HUDEP-2 (cell line): ENCODE measurements at regions not wholly inside any gene's neighbourhood (a gene's known extent, or its start where the extent isn't known, plus 50 kb on each side); places are given as distances from the start of the nearest gene placed in this dataset.

Experiments used
- DNase-seq, 76 experiments: peaks; one replicate each; lab custom pipeline; 2025; ENCODE audit not compliant: unreplicated experiment in 76 of 76; lab: John Stamatoyannopoulos, UW

DNA sequence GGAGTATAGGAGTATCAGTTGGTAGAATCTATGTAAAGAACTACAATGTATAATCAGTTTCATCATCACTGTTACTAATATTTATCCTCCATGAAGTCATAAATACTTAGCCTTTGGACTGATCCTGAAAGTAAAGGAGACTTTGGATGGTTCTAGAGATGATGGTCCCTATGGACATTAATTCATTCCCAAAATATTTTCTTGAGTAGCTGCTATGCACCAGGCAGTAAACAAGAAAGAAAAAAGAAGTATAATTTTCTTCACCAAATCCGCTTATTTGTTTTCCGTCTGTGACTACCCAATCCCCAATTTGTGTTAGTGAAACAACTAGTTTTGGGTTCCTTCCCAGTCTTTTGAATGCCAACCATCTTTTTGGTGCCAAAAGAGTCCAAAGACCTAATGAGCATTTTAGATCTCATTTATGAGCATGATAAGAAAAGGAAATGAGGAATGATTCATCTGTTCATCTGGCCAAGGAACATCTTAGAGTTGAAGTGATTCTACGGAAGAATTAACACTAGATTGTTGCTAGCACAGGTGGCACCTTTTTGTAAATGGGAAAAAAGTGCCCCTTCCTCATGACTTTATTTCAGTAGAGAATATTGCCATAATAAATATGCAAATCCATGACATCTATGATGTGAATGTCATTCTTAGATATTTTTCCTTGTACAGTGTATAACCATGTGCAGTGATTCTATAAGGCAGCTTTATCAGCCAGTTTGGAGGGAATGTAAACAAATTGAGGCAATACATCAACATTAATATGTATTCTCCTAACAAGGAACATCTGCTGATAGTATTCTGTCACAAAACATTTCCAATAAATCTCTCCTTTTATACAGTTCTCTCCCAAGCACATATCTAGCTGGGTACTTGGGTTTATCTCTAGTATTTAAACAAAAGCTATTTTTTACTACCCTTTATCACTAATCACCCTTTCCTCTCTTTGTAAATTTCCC is 85.1 kb upstream of the CCDC91 start:
- no peak for DNase-seq

- DNase-seq = no peak
These were observed 82.6 kb upstream of the CCDC91 start for GRCh38 chr12:28107679-28108078.

DNA sequence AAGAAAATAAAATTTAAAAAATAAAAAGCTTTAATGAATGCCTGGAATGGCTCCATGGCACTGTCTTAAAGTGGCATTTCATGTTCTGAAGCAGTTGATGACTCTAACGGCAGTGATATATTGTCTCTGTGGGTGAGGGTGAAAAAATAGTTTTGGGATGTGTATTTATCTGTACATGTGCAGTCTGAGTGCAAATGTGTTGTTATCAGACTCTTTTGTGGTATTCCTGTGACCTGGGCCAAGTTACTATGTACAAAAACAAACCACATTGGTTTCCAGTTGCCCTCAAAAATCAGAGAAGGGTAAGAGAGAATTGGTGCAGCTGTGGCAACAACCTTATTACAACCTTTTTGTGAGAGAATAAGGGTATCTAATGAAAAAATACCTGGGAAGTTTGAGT is 81.7 kb upstream of the CCDC91 start:
- peak in 21 of 76 experiments; percentile 3 to 72 (median 44) for DNase-seq

DNA sequence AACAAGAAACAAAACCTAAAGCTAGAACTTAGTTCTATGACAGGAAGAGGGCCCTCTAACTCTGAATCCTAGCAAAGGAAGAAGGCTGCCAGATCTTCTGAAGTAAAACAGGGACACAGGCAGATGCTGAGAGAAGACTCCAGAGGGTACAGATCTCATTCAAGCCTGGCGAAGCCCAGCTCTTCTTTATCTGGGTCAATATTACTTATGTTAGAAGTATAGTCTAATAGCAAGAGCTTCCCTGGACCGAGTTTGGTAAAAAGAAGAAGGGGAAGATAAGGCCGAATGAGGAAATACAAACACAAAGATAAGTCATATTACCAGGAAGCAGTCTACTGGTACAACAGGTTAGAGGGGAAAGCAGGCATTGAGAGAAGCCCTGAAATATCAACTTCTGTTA is 79.9 kb upstream of the CCDC91 start:
- DNase-seq = peak in 17 of 76 experiments; percentile 9 to 57 (median 31)

DNA sequence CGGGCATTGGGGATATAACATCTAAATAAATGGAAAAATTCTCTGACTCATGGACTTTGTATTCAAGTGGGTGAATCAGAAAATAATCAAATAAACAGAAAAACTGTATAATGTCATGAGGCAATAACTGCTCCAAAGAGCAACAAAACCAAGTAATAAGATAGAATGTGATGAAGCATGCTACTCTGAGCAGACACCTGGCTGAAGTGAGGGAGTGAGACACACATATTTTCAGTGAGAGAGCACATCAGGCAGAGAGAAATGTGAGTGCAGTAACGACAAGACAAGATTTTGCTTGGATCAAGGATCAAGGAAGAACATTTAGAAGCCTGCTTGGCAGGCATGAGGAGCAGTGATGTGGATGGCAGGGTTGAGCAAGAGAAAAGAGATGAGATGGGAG is 75.8 kb upstream of the CCDC91 start:
- no peak for DNase-seq

- no peak for DNase-seq
These were observed 68.8 kb upstream of the CCDC91 start for GRCh38 chr12:28121433-28121832.

DNA sequence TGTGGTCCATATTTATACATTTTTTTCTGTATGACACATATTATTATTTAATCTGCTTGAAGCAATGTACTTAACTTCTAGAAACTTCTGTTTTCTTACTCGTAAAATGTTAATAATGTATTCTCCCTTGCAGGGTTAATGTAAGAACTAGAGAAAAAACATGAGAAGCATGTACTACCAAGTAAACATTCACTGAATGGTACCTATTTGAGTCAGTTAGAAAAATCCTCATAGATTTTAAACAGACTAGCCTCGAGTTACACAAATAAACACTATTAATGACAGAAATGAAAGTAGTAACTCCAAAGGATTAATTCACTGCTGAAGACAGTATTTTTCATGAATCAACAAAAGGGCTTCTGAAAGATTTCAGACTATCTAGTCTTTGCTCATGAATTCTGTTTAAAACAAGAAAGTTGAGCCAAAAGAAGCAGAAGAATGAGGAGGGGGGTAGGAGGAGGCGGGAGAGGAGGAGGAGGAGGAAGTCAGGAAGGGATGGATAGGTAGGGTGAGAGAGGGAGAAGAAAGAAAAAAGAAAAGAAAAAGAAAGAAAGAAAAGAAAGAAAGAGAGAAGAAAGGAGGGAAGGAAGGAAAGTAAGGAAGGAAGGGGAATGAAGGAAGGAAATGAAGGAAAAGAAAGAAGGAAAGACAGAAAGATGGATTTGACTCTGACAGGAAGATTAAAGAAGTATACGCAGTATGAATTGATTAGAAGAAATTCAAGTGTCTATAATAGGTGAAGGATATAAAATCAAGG is 68.2 kb upstream of the CCDC91 start:
- no peak for DNase-seq

DNA sequence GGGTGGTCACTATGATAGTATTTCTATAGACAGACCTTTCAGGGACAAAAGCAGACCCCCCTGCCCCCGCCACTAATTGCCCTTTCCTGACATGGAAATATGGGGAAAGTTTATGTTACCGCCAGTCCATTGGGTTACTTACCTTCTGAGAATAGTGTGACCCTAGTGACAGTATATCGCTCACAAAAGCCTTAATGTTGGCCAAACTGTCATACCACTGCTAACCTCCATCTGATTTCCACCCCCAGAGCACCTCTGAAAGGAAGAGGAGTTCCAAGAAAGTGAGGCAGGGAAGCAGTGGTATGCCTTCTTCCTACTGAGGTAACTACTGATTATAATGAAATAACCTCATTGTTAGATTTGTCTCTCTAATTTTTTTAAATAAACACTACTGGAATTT is 67.5 kb upstream of the CCDC91 start:
- no peak for DNase-seq

- DNase-seq = no peak
These were observed 62.8 kb upstream of the CCDC91 start for GRCh38 chr12:28127455-28127854.

DNA sequence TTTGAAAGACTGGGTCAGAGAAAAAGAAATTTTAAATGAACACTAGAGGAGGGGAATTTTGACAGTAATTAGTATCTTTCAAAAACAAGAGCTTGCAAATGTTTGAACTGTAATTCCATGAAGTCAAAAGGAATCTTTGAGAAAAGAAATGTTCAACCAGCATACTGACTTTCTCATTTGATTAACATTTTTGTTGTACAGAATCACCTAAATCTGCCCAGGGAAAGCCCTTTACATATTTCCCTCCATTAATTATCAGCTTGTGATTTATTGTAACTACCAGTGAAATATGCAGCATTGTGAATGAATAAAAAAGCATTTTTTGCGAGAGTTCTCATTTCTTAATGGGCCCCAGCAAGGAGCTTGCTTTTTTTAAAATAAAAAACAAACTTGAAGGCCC is 61.2 kb upstream of the CCDC91 start:
- DNase-seq = no peak

- DNase-seq = no peak
These were observed 60.0 kb upstream of the CCDC91 start for GRCh38 chr12:28130234-28130624.

GRCh38 chr12:28130625-28131598 is 59.3 kb upstream of the CCDC91 start:
- DNase-seq = peak in 73 of 76 experiments; percentile 20 to 95 (median 79)

DNA sequence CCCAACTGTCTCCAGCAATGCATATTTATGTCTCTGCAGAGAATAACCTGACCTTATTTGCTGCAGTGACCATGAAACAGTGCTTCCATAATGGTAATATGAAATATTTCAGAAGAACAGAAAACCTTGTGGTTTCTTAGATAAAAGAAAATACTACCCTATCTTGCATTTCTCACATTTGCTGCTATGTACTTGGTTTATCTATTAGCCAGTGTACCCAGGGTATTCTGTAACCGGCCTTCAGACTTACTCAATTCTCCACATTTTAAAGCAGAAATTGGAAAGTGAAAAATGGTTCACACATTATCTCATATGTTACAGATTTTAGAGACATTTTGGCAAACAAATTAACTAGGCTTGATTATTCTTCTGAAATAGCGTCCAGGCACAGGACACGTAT is 57.9 kb upstream of the CCDC91 start:
- DNase-seq = peak in 30 of 76 experiments; percentile 8 to 80 (median 33)

- peak in 35 of 76 experiments; percentile 2 to 69 (median 25) for DNase-seq
These were observed 54.3 kb upstream of the CCDC91 start for GRCh38 chr12:28135801-28136439.

GRCh38 chr12:28137414-28137813 is 52.8 kb upstream of the CCDC91 start:
- no peak for DNase-seq

- no peak for DNase-seq
These were observed 49.9 kb upstream of the CCDC91 start for GRCh38 chr12:28140404-28140803.
